ENCODE measurements at regions not wholly inside any gene's neighbourhood (a gene's known extent, or its start where the extent isn't known, plus 50 kb on each side); places are given as distances from the start of the nearest gene placed in this dataset.

DNA sequence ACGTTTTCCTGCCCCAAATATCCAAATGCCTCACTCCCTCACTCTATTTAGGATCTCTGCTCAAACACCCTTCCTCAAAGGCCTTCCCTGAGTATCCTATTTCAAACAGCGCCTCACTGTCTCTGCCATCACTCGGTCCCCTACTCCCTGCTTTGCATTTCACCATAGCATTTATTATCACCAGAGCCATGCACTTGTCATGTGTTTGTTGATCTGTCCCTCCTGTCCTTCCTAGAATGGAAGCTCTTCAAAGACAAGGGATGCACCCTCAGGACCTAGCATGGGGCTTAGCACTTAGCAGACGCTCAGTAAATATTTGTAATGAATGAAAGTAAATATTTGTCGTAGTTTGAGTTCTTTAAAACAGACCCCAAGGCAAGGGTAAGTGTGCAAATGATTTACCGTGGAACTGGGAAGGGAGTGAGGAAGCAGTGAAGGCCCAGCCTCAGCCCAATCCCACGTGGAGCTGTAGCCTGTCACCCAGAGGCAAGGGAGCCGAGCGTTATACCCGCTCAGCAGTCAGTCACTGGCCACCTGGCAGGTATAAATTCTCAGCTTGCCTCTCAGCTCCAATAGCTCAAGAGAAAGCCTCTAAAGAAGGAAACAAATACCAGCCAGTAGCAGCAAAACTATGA is 97.7 kb upstream of the KIF2A start:
- TF ChIP-seq BACH2 (CRISPR knock-in tag; IDR thresholded peaks at IDR 0.05; ENCODE audit: borderline replicate concordance) = no peak
- no peak for TF ChIP-seq ESRRG (CRISPR knock-in tag; IDR thresholded peaks at IDR 0.05)
- no peak for TF ChIP-seq ARNTL (CRISPR knock-in tag; IDR thresholded peaks at IDR 0.05; ENCODE audit: borderline replicate concordance, low read depth)
- TF ChIP-seq, protein P1, sequence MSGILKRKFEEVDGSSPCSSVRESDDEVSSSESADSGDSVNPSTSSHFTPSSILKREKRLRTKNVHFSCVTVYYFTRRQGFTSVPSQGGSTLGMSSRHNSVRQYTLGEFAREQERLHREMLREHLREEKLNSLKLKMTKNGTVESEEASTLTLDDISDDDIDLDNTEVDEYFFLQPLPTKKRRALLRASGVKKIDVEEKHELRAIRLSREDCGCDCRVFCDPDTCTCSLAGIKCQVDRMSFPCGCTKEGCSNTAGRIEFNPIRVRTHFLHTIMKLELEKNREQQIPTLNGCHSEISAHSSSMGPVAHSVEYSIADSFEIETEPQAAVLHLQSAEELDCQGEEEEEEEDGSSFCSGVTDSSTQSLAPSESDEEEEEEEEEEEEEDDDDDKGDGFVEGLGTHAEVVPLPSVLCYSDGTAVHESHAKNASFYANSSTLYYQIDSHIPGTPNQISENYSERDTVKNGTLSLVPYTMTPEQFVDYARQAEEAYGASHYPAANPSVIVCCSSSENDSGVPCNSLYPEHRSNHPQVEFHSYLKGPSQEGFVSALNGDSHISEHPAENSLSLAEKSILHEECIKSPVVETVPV (CRISPR knock-in tag; IDR thresholded peaks at IDR 0.05) = no peak
- no peak for TF ChIP-seq OSR1 (CRISPR knock-in tag; IDR thresholded peaks at IDR 0.05)
- no peak for TF ChIP-seq ZNF8 (CRISPR knock-in tag; IDR thresholded peaks at IDR 0.05)
- no peak for TF ChIP-seq ZNF70 (CRISPR knock-in tag; IDR thresholded peaks at IDR 0.05)
- no peak for TF ChIP-seq GLIS3 (CRISPR knock-in tag; IDR thresholded peaks at IDR 0.05)
- no peak for TF ChIP-seq ZC3H10 (CRISPR knock-in tag; IDR thresholded peaks at IDR 0.05)
- TF ChIP-seq, protein P2, sequence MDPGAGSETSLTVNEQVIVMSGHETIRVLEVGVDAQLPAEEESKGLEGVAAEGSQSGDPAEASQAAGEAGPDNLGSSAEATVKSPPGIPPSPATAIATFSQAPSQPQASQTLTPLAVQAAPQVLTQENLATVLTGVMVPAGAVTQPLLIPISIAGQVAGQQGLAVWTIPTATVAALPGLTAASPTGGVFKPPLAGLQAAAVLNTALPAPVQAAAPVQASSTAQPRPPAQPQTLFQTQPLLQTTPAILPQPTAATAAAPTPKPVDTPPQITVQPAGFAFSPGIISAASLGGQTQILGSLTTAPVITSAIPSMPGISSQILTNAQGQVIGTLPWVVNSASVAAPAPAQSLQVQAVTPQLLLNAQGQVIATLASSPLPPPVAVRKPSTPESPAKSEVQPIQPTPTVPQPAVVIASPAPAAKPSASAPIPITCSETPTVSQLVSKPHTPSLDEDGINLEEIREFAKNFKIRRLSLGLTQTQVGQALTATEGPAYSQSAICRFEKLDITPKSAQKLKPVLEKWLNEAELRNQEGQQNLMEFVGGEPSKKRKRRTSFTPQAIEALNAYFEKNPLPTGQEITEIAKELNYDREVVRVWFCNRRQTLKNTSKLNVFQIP (CRISPR knock-in tag; IDR thresholded peaks at IDR 0.05; ENCODE audit: borderline replicate concordance, low read depth) = no peak
- ATAC-seq = no peak

DNA sequence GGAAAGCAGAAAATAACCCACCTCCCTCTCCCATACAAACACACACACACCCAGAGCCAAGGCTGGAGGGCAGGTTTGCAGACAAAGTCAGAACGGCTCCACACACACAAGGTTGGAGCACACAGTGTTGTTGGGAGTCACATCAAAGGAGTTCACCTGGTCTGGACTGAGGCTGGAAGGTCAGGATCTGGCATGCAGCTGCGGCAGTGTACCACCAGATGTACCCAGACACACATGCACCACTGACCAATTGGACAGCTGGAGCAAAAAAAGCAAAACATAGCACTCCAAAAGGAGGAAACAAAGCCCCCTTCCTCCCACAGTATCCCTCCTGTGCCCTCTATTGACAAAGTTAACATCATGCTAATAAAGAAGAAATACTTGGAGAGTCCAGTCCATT is 94.6 kb upstream of the KIF2A start:
- TF ChIP-seq ARNTL (CRISPR knock-in tag; IDR thresholded peaks at IDR 0.05; ENCODE audit: borderline replicate concordance, low read depth) (no peak), TOX (CRISPR knock-in tag; IDR thresholded peaks at IDR 0.05; ENCODE audit: borderline replicate concordance) (no peak), ZFP3 (CRISPR knock-in tag; IDR thresholded peaks at IDR 0.05) (no peak), CSDC2 (CRISPR knock-in tag; IDR thresholded peaks at IDR 0.05) (no peak), PPARA (CRISPR knock-in tag; IDR thresholded peaks at IDR 0.05; ENCODE audit: borderline replicate concordance) (no peak), ZC3H10 (CRISPR knock-in tag; IDR thresholded peaks at IDR 0.05) (no peak), ISL1 (CRISPR knock-in tag; IDR thresholded peaks at IDR 0.05) (no peak), ZNF8 (CRISPR knock-in tag; IDR thresholded peaks at IDR 0.05) (no peak), RARB (CRISPR knock-in tag; IDR thresholded peaks at IDR 0.05) (no peak), ZFP30 (CRISPR knock-in tag; IDR thresholded peaks at IDR 0.05) (no peak), ZNF565 (CRISPR knock-in tag; conservative IDR thresholded peaks at IDR 0.05; ENCODE audit: low read depth) (no peak), ZNF70 (CRISPR knock-in tag; IDR thresholded peaks at IDR 0.05) (no peak)
- TF ChIP-seq, protein P3, sequence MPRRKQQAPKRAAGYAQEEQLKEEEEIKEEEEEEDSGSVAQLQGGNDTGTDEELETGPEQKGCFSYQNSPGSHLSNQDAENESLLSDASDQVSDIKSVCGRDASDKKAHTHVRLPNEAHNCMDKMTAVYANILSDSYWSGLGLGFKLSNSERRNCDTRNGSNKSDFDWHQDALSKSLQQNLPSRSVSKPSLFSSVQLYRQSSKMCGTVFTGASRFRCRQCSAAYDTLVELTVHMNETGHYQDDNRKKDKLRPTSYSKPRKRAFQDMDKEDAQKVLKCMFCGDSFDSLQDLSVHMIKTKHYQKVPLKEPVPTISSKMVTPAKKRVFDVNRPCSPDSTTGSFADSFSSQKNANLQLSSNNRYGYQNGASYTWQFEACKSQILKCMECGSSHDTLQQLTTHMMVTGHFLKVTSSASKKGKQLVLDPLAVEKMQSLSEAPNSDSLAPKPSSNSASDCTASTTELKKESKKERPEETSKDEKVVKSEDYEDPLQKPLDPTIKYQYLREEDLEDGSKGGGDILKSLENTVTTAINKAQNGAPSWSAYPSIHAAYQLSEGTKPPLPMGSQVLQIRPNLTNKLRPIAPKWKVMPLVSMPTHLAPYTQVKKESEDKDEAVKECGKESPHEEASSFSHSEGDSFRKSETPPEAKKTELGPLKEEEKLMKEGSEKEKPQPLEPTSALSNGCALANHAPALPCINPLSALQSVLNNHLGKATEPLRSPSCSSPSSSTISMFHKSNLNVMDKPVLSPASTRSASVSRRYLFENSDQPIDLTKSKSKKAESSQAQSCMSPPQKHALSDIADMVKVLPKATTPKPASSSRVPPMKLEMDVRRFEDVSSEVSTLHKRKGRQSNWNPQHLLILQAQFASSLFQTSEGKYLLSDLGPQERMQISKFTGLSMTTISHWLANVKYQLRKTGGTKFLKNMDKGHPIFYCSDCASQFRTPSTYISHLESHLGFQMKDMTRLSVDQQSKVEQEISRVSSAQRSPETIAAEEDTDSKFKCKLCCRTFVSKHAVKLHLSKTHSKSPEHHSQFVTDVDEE (CRISPR knock-in tag; IDR thresholded peaks at IDR 0.05) = no peak
- TF ChIP-seq, protein P4, sequence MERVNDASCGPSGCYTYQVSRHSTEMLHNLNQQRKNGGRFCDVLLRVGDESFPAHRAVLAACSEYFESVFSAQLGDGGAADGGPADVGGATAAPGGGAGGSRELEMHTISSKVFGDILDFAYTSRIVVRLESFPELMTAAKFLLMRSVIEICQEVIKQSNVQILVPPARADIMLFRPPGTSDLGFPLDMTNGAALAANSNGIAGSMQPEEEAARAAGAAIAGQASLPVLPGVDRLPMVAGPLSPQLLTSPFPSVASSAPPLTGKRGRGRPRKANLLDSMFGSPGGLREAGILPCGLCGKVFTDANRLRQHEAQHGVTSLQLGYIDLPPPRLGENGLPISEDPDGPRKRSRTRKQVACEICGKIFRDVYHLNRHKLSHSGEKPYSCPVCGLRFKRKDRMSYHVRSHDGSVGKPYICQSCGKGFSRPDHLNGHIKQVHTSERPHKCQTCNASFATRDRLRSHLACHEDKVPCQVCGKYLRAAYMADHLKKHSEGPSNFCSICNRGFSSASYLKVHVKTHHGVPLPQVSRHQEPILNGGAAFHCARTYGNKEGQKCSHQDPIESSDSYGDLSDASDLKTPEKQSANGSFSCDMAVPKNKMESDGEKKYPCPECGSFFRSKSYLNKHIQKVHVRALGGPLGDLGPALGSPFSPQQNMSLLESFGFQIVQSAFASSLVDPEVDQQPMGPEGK (CRISPR knock-in tag; IDR thresholded peaks at IDR 0.05; ENCODE audit: borderline replicate concordance) = no peak
- TF ChIP-seq, protein P1 (CRISPR knock-in tag; IDR thresholded peaks at IDR 0.05) = no peak
- TF ChIP-seq, protein P2 (CRISPR knock-in tag; IDR thresholded peaks at IDR 0.05; ENCODE audit: borderline replicate concordance, low read depth) = no peak
- TF ChIP-seq, protein P5, sequence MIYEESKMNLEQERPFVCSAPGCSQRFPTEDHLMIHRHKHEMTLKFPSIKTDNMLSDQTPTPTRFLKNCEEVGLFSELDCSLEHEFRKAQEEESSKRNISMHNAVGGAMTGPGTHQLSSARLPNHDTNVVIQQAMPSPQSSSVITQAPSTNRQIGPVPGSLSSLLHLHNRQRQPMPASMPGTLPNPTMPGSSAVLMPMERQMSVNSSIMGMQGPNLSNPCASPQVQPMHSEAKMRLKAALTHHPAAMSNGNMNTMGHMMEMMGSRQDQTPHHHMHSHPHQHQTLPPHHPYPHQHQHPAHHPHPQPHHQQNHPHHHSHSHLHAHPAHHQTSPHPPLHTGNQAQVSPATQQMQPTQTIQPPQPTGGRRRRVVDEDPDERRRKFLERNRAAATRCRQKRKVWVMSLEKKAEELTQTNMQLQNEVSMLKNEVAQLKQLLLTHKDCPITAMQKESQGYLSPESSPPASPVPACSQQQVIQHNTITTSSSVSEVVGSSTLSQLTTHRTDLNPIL (CRISPR knock-in tag; IDR thresholded peaks at IDR 0.05; ENCODE audit: low read depth) = no peak
- ATAC-seq = no peak
